ENCODE measurements at regions not wholly inside any gene's neighbourhood (a gene's known extent, or its start where the extent isn't known, plus 50 kb on each side); places are given as distances from the start of the nearest gene placed in this dataset.

GRCh38 chr1:14467112-14467511 is 131.4 kb upstream of the KAZN start:
- no peak for DNase-seq

GRCh38 chr1:14468751-14469150 is 129.7 kb upstream of the KAZN start:
- no peak for DNase-seq

GRCh38 chr1:14470802-14471201 is 127.7 kb upstream of the KAZN start:
- DNase-seq = no peak

- no peak for DNase-seq
Observed at GRCh38 chr1:14474856-14475255, 123.6 kb upstream of the KAZN start.

GRCh38 chr1:14476170-14476955 is 122.1 kb upstream of the KAZN start:
- no peak for DNase-seq

- no peak for DNase-seq
Observed at GRCh38 chr1:14478120-14478519, 120.4 kb upstream of the KAZN start.

- no peak for DNase-seq
Observed at GRCh38 chr1:14479865-14480264, 118.6 kb upstream of the KAZN start.

GRCh38 chr1:14482784-14483450 is 115.6 kb upstream of the KAZN start:
- DNase-seq = no peak

- no peak for DNase-seq
Observed at GRCh38 chr1:14485285-14485684, 113.2 kb upstream of the KAZN start.

GRCh38 chr1:14486401-14487201 is 111.9 kb upstream of the KAZN start:
- no peak for DNase-seq

- no peak for DNase-seq
Observed at GRCh38 chr1:14487671-14488070, 110.8 kb upstream of the KAZN start.

GRCh38 chr1:14494911-14495310 is 103.6 kb upstream of the KAZN start:
- no peak for DNase-seq

GRCh38 chr1:14495381-14495780 is 103.1 kb upstream of the KAZN start:
- no peak for DNase-seq

- no peak for DNase-seq
Observed at GRCh38 chr1:14495996-14496395, 102.5 kb upstream of the KAZN start.

GRCh38 chr1:14498839-14499238 is 99.6 kb upstream of the KAZN start:
- DNase-seq = no peak

GRCh38 chr1:14499312-14500040 is 99.0 kb upstream of the KAZN start:
- no peak for DNase-seq

- DNase-seq = no peak
Observed at GRCh38 chr1:14500041-14500440, 98.4 kb upstream of the KAZN start.

GRCh38 chr1:14500912-14501311 is 97.6 kb upstream of the KAZN start:
- DNase-seq = no peak

- DNase-seq = no peak
Observed at GRCh38 chr1:14504517-14504916, 94.0 kb upstream of the KAZN start.

GRCh38 chr1:14506471-14507255 is 91.8 kb upstream of the KAZN start:
- no peak for DNase-seq

- DNase-seq = no peak
Observed at GRCh38 chr1:14507262-14507661, 91.2 kb upstream of the KAZN start.

- DNase-seq = no peak
Observed at GRCh38 chr1:14508613-14509012, 89.9 kb upstream of the KAZN start.
